ENCODE measurements at regions not wholly inside any gene's neighbourhood (a gene's known extent, or its start where the extent isn't known, plus 50 kb on each side); places are given as distances from the start of the nearest gene placed in this dataset.

- Histone ChIP-seq H3K27me3 (ENCODE audit: control insufficient read depth, insufficient read depth, low read length) (no peaks in the 10 kb centered on the region), H3K27ac (ENCODE audit: low read length) (no peak overlapping the region), H3K36me3 (ENCODE audit: control insufficient read depth, insufficient read depth, low read length) (no peaks in the 10 kb centered on the region), H3K9me3 (ENCODE audit: control insufficient read depth, insufficient read depth, low read length) (no peaks in the 10 kb centered on the region), H3K4me1 (ENCODE audit: control insufficient read depth, insufficient read depth, low read length) (no peaks in the 10 kb centered on the region), H3K4me3 (ENCODE audit: low read length) (no peak overlapping the region)
- intact Hi-C loops (cut with micrococcal nuclease) = no loop called here
- Mint-ChIP-seq H3K27ac (no peak overlapping the region), H3K36me3 (no peaks in the 10 kb centered on the region), H3K9me3 (no peaks in the 10 kb centered on the region), H3K27me3 (ENCODE audit: low read depth in 2 of 2) (peaks cover 0 to 7% of the 10 kb centered on the region in 2 donors), H3K4me3 (no peak overlapping the region), H3K4me1 (no peaks in the 10 kb centered on the region)
- no peak for DNase-seq
- TF ChIP-seq CTCF (IDR thresholded peaks at IDR 0.05) = no peak
- 64% methylated on average over 5 of the region's 5 CpGs for WGBS (ENCODE audit: insufficient coverage)
- no peak for ATAC-seq
These were observed 62.6 kb upstream of the CLNK start for GRCh38 chr4:10747186-10747585.

GRCh38 chr4:10746371-10747171 is 62.0 kb upstream of the CLNK start:
- 75% methylated on average over 2 of the region's 3 CpGs for WGBS (ENCODE audit: insufficient coverage)
- no peak overlapping the region for H3K4me3 ChIP-seq (ENCODE audit: low read length)
- Mint-ChIP-seq H3K27ac (no peak overlapping the region), H3K27me3 (ENCODE audit: low read depth in 2 of 2) (peaks cover 0 to 3% of the 10 kb centered on the region in 2 donors), H3K4me1 (no peaks in the 10 kb centered on the region), H3K36me3 (no peaks in the 10 kb centered on the region), H3K4me3 (no peak overlapping the region), H3K9me3 (no peaks in the 10 kb centered on the region)
- ATAC-seq (no peak), DNase-seq (no peak)
- no peaks in the 10 kb centered on the region for H3K4me1 ChIP-seq (ENCODE audit: control insufficient read depth, insufficient read depth, low read length)
- no peaks in the 10 kb centered on the region for H3K36me3 ChIP-seq (ENCODE audit: control insufficient read depth, insufficient read depth, low read length)
- intact Hi-C loops (cut with micrococcal nuclease) = no loop called here
- TF ChIP-seq CTCF (IDR thresholded peaks at IDR 0.05) = no peak
- no peaks in the 10 kb centered on the region for H3K9me3 ChIP-seq (ENCODE audit: control insufficient read depth, insufficient read depth, low read length)
- H3K27ac ChIP-seq (ENCODE audit: low read length) = no peak overlapping the region
- no peaks in the 10 kb centered on the region for H3K27me3 ChIP-seq (ENCODE audit: control insufficient read depth, insufficient read depth, low read length)

- H3K9me3 ChIP-seq (ENCODE audit: control insufficient read depth, insufficient read depth, low read length) = no peaks in the 10 kb centered on the region
- no peaks in the 10 kb centered on the region for H3K4me1 ChIP-seq (ENCODE audit: control insufficient read depth, insufficient read depth, low read length)
- H3K27ac ChIP-seq (ENCODE audit: low read length) = no peak overlapping the region
- Mint-ChIP-seq H3K4me3 (no peak overlapping the region), H3K27me3 (ENCODE audit: low read depth in 2 of 2) (peaks cover 0 to 9% of the 10 kb centered on the region in 2 donors), H3K9me3 (no peaks in the 10 kb centered on the region), H3K36me3 (no peaks in the 10 kb centered on the region), H3K27ac (no peak overlapping the region), H3K4me1 (no peaks in the 10 kb centered on the region)
- H3K27me3 ChIP-seq (ENCODE audit: control insufficient read depth, insufficient read depth, low read length) = no peaks in the 10 kb centered on the region
- intact Hi-C loops (cut with micrococcal nuclease) = no loop called here
- DNase-seq (no peak), ATAC-seq (no peak)
- H3K36me3 ChIP-seq (ENCODE audit: control insufficient read depth, insufficient read depth, low read length) = no peaks in the 10 kb centered on the region
- no peak overlapping the region for H3K4me3 ChIP-seq (ENCODE audit: low read length)
- TF ChIP-seq CTCF (IDR thresholded peaks at IDR 0.05) = no peak
- WGBS (ENCODE audit: insufficient coverage) = 50% methylated on average over 2 of the region's 3 CpGs
These were observed 58.8 kb upstream of the CLNK start for GRCh38 chr4:10743357-10743756.
